Kasumi-1 (cell line): ENCODE measurements at regions not wholly inside any gene's neighbourhood (a gene's known extent, or its start where the extent isn't known, plus 50 kb on each side); places are given as distances from the start of the nearest gene placed in this dataset.

ENCODE experiments used
- DNase-seq, 2 experiments: peaks; one replicate each; lab custom pipeline; 2025; lab: John Stamatoyannopoulos, UW

DNA sequence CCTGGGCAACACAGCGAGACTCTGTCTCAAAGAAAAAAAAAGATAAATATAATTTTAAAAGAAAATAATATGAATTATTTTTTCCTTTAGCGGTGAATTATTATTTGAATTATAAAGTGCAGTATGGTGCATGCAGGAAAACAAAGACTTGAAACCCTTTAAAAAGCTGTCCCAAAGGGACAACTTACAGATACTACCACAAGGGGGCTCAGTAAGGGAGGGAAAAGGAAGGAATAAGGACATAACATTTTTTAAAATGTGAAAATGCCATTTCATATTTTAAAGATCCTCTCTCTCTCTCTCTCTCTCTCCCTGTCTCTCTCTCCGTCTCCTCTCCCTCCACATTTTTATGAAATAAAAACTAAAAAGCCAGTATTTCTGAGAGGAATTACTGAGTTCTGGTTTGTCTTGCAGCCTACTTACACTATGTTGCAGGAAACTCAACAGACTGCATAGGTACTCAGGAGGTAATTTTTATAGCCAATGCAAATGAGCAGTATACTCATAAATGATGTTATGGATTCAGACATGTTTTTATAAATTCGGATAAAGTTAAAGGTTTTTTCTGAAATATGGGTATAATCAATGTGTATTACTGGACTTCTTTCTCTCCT is 455.0 kb upstream of the GJE1 start:
- DNase-seq, result peak; percentile 52 to 76

DNA sequence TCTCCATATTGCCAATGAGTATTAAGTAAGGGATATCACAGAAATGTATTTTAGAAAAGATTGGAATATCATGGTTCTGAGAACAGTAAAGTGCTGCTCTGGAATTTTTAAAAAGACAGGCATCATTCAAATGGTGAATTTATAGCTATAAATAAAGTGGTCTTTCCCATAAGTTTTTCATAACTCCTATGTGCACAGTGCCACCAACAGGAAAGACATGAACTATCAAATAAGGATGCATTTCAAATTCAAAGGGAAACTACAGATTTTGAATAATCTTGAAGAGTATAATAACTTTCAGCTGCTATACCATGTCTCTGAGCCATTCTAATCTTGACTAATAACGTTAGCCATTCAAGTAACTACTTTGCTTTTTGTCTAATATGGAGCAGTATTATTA is 456.8 kb upstream of the GJE1 start:
- DNase-seq, result peak in 1 of 2 experiments; percentile 28

DNA sequence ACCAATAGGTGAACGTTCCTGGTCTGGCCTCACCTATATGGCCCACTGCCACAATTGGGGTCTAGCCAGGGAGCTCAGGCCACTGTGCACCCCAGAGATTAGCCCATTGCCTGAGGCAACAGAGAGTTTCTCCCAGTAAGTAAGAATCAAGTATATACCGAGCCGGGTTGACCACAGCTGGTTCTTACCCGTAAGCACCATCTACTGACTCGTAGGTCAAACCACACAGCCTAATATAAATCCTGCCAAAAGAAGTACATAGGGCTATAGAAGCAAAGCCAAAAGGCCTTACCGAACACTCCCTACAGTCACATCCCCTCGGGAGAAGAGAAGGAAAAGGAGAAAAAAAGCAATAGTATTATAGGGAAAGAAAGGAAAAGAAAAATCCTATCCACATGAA is 463.6 kb upstream of the GJE1 start:
- DNase-seq, result no peak

DNA sequence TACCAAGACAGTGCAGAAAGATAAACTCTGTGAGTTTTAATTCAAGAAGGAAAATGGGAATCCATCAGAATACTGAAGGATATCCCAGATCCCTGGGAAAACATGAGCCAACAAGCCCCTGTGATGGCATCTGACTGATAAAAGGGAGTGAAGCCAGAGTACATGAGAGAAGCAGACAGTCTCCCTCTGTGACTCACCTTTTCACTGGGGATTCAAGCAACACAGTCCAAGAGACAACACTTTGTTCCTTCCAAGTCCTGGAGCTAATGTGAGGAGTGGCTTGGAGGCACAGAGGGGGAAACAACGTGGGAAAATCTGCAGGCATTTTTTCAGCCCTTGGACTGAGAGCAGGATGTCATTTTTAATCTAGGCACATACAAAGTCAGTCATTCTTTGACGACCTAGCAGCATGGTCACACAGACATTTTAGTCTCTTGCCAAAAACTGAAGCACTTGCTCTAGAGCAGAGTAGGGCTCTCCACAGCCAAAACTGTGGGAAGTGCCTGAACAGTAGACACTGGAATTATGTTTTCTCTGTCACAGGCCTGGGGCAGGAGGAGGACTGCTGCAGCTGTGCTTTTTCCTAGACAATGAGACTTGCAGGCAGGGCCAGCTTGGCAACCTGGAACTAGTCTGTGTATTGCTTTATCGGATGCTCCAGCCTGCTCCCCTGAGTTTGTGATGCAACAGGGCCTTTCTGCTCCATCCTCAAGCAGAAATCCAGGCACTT is 465.0 kb upstream of the GJE1 start:
- no peak for DNase-seq

DNA sequence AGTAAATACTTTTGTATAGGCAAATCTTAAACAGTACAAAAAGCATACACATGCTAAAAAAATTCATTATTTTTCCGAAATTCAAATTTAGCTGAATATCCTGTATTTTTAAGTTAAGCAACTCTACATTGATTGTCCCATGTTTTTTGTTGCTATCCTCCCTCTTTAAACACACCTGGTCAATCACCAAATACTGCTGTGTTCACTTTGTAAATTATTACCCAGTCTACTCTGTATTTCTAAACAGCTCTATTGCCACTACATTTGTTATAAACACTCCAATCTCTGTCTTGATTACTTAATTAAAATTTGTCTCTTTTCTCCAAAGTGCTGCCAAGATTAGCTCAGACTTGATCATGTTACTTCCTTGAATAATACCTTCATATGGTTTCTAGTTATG is 466.5 kb upstream of the GJE1 start:
- no peak for DNase-seq

DNA sequence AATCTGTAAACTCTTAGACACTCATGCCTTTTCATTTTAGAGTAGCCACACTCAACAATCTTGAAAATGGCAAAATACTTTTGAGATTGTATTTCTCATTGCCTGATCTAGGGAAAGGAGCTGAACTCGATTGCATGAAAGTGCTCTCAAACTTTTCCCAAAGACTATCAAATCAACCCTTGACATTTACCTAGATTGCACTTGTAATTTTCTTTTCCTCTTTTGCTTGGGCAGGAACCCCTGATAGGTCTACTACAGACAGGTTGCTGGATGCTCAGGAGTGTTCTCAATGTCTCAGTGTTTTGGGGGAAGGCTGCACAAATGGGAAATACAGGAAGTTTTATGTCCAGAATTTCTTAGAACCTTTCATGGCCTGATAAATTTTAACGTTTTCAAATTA is 468.0 kb upstream of the GJE1 start:
- DNase-seq, result no peak

DNA sequence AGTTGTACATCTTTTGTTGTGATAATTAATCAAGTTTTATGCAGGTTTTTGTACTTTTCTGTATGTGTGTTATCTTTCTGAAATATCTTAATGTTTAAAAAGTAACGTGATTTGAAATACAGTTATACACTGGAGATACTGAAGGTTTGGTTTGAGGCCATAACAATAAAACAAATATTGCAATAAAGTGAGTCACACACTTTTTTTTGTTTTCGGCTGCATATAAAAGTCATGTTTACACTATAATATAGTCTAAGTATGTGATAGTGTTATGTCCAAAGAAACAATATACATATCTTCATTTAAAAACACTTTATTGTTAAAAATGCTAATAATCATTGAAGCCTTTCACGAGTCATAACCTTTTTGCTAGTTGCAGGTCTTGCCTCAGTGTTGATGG is 473.1 kb upstream of the GJE1 start:
- DNase-seq, result no peak

DNA sequence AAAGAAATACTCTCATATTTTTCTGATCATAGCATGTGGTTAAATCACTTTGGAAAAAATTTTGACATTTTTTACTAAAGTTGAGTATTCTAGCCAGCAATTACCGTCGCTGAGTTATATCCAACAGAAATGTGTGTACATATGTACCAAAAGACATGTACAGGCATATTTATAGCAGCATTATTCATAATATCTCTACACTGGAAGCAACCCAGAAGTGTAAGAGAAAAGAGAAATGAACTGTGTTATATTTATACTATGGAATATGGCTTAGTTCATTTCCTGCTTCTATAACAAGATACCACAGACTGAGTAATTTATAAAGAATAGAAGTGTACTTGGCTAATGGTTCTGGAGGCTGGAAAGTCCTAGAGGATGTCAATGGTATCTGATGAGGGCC is 474.0 kb upstream of the GJE1 start:
- DNase-seq, result no peak

DNA sequence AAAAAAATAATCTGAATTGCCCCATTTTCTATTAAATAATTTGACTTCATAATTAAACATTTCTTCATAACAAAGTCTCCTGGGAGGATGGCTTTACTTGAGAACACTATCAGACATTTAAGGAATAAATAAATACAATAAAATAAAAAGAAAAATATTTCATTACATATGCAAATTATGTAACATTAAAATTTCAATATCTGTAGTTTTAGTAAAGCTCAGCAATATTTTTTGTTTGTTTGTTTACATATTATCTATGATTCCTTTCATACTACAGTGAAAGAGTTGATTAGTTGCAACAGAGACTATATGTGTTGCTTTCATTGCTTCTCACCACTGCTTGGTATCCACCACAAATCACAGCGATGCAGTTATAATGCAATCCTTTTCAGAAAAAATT is 474.9 kb upstream of the GJE1 start:
- DNase-seq, result no peak

DNA sequence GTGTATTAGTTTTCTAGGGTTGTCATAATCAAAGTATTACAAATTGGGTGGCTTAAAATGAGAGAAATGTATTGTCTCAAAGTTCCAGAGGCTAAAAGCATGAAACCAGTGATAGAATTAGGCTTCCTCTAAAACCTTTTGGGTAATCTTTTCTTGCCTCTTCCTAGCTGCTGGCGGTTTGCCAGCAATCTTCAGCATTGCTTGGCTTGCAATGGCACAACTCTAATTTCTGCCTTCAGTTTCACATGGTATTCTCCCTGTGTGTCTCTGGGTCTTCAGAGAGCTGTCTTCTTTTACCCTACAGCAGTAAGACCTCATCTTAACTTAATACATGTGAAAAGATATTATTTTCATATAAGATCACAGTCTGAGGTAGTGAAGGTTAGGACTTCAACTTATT is 479.1 kb upstream of the GJE1 start:
- DNase-seq, result peak in 1 of 2 experiments; percentile 7

DNA sequence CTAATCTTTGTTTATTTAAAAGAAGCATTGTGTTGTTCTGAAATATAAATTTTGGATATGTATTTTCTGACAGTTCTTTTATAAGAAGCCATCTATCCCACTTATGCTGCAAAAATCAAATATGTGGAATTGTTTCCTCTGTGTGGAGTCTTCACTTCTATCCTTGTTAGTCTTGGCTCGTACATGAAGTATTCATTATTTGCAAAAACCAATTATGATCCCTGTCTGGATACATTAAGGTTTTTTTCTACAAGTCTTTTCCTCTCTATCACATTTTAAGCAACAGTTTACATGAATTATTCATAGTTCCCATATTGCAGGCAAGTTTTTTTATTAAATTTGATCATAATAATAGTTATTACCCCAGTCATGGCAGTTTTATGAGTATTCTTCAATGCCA is 490.8 kb upstream of the GJE1 start:
- DNase-seq, result no peak

DNA sequence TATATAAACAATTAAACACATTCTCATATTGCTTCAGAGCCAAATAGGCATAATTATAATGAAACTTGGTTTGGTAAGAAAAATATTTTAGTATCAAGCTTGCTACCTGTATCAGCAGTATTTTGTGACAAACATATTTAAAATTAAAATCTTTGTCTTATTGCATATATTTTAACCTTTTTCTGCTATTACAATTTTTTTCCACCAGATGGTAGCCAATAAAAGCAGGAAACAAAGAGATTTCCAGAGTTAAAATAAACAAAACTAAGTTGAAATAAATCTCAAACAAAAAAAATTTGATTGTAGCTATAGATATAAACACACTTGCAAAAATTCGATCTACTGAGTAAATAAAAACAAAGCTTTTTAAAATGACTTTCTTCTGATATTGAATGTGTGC is 491.3 kb upstream of the GJE1 start:
- DNase-seq, result peak in 1 of 2 experiments; percentile 4

DNA sequence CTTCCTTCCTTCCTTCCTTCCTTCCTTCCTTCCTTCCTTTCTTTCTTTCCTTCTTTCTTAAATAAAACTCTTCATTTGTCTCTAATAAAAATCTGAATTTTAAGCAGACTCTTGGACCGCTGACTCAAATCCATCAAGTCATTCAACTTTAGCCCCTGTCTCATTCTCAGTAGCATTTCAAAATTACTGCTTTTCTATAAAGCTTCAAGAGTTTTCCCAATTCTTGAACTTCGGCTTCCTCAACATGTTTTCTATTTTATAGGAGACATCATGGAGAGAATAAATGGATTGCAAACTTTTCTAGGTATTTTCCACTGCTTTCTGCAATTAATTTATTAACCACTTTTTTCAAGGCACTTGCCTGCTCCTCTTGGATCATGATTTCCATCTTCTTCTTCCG is 497.1 kb upstream of the GJE1 start:
- DNase-seq, result no peak

DNA sequence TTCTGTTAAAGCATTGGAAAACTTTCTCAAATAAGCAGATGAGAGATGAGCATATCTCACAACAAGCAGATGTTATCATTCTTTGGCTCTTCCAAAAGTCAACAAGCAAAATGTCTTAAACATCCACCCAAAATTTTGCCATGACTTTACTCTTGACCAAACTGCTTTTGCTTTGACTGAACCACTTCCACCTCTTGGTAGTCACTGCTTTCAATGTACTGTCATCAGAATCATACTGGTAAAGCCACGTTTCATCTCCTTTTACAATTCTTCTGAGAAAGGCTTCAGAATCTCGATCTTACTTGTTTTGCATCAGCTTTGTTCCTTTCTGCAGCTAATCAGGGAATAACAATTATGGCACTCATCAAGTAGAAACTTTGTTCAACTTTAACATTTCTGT is 498.5 kb upstream of the GJE1 start:
- no peak for DNase-seq

DNA sequence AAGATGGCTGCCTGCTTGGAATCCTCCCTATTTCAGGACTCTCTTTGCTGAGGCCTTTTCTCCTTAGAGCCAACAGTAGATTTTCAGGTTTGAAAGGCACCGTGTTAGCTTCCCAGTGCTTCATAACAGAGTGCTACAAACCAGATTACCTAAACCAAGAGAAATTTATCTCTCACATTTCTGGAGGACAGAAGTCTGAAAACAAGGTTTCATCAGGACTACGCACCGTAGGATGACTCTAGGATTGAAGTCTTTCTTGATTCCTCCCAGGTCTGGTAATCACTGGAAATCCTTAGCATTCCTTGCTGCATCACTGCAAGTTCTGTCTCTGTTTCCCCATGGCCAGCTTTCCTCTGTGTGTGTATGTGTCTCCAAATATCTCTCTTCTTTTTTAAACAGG is 508.4 kb upstream of the GJE1 start:
- no peak for DNase-seq

DNA sequence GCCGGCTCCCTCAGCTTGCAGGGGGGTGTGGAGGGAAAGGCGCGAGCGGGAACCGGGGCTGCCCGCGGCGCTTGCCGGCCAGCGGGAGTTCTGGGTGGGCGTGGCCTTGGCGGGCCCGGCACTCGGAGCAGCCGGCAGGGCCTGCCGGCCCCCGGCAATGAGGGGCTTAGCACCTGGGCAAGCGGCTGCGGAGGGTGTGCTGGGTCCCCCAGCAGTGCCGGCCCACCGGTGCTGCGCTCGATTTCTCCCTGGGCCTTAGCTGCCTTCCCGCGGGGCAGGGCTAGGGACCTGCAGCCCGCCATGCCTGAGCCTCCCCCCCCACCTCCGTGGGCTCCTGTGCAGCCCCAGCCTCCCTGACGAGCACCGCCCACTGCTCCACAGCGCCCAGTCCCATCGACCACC is 514.5 kb upstream of the GJE1 start:
- no peak for DNase-seq

DNA sequence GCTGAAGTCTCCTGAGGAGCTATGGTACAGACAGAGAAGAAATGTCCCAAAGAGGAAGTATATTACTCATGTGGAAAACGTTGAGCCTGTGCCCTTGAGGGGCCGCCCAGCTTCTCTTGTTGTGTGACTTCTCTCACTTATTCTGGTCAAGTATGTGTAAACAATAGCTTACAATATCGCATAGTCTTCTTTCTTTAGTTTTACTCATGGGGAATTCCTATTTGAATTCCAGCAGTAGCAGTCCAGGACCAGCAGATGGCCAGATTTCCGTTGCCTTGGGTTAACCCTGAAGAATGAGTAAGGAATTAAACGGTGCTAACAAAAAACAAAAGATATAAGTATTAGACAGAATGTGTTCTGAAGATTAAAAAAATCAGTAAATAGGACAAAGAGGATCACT is 522.0 kb upstream of the GJE1 start:
- DNase-seq, result peak in 1 of 2 experiments; percentile 10

DNA sequence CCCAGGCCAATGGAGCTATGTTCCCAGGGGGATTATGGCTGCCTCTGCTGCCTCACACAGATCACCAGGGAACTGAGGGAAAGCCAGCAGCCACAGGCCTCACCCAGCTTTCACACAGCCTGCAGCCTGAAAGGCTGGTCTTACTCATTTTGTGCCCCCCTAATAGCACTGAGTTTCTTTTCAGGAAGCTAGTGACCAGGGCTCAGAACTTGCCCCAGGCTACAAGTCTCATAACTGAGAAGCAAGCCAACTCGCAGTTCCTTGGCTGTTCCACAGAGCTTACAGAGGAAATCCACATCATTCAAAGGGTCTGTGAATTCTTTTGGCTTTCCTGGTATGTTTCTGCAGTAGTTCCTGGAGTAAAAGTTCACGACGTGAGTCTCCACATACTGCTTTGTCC is 524.8 kb upstream of the GJE1 start:
- no peak for DNase-seq

DNA sequence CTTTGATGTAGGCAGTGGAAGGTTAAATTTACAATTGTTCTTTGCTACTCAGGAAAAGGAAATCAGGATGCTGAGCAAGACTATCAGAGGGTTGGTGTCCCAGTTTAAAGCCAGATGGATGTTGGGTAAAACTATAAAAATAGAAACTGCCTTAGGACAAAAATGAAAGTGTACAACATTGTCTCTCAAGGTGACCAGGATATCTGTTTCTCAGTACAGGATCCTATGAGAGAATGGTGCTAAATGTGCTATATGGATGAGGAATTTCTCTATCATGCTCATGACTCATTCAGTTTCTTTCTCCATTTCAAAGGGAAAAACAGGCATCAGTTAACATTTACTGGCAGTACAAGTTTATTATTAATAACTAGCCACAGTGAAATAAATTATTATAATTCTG is 534.2 kb upstream of the GJE1 start:
- no peak for DNase-seq

DNA sequence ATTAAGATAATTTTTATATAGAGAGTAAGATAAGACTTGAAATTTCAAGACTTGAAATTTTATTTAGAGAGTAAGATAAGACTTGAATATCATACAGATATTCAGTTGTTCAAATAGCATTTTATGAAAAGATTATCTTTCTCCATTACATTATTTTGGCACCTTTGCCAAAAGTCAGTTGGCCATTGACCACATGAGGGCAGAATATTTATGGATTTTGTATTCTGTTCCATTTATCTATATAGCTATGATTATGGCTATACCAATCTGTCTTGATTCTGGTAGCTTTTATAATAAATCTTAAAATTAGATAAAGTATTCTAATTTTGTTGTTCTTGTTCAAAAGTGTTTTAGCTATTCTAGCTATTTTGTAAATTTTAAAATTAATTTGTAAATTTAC is 537.9 kb upstream of the GJE1 start:
- no peak for DNase-seq

DNA sequence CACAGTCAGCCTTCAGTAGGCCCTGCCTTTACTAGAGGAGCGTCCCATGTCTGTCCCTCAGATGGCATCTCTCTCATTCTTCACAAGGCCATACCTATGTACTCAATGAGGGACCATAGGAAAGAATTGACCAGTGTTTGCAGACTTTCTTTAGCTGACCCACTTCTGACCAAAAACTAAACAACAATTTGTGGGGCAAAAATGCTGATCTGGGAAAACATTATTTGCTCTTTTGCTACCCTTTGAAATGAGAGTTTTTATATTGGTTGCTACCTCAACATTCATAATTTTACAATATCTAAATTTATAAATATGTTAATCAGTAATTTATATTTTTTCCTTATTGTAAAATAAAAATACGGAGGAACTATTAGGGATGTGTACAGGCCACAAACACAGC is 539.4 kb upstream of the GJE1 start:
- no peak for DNase-seq

DNA sequence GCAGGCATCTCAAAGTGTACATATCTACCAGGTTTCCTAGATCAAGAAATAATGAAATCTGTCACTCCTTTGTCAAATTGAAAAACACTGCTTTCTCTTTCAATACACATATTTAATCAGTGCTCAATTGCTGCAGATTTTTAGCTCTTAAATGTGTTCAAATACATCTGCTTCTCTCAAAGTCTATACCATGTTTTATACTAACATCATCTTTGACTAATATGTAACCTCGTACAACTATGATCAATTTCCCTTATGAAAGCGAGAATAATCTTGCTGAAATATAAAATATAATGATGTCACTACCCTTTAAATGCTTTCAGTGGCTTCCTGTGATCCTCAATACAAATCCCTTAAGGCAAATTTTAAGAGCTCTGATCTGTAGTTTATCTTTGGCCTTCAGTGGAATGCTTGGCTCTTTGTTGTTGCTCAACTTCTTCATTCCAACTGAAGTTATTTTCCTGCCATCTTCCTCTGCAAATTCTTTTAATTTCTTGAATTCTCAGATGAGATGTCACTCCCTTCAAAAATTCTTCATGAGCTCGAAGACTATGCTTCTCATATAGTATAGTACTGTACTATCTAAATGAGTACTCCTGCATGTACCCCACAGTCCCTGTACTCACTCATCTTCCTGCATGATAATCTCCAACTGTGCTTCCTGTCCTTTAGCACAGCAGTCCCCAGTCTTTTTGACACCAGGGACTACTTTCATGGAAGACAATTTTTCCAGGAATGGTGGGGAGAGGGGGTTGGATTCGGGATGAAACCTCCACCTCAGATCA is 545.1 kb upstream of the GJE1 start:
- no peak for DNase-seq

DNA sequence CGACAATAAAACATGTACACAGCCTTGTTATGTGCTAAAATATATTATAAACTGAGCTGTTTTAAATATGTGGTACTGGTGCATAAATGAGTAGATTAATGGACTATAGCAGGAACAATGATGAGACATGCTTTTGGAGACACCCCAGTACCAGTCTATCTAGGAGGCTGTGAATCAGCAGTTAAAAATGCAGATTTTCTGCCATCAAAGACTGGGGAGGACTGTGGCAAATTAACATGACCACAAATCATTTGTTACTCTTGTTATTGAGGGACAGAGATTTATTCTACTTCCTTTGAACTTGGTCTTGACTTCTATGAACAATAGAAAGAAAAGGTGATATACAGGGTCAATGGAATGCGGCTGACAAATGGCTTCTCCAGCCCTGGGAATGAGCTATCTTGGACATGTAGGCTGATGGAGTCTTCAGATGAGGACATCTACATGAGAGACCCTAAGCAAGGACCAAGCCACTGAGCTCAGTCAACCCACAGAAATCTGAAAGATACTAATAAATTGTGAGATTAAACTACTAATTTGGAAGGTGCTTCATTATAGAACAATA is 551.7 kb upstream of the GJE1 start:
- DNase-seq, result no peak
